GM12878 (cell line): ENCODE measurements at regions not wholly inside any gene's neighbourhood (a gene's known extent, or its start where the extent isn't known, plus 50 kb on each side); places are given as distances from the start of the nearest gene placed in this dataset.
A peak's percentile ranks its signal among the peaks of the same experiment; 100 is the strongest.

Experiments
- ATF2 ChIP-seq: IDR thresholded peaks from 2 replicates; pipeline ENCODE4 v1.6.1; 2012; ENCODE audit warnings: low read length, inconsistent platforms
- BMI1 ChIP-seq: fragments of 450-650 bp; IDR thresholded peaks from 2 replicates; pipeline ENCODE4 v1.6.1; 2016; ENCODE audit warnings: mild to moderate bottlenecking, moderate library complexity, borderline replicate concordance
- CBX3 ChIP-seq: fragments of 200-600 bp; sonication (generic); IDR thresholded peaks from 2 replicates; pipeline ENCODE4 v1.6.1; 2016; ENCODE audit warnings: low read depth, borderline replicate concordance
- DPF2 ChIP-seq: fragments of 450-650 bp; IDR thresholded peaks from 2 replicates; pipeline ENCODE4 v1.6.1; 2017; ENCODE audit warnings: mild to moderate bottlenecking
- E2F4 ChIP-seq: IDR thresholded peaks from 2 replicates; pipeline ENCODE4 v1.6.1; 2012; ENCODE audit warnings: low read depth, low read length, improper control_type of control experiment
- EGR1 ChIP-seq, 2 experiments: IDR thresholded peaks; 1 replicate in 1 of 2; 2 replicates in 1 of 2; pipeline ENCODE4 v1.6.1; 2011 to 2012; ENCODE audit warnings: low read depth in 2 of 2, low read length in 2 of 2, borderline replicate concordance in 1 of 2, mild to moderate bottlenecking in 1 of 2, moderate library complexity in 1 of 2
- ETV6 ChIP-seq, 2 experiments: fragments of 450-650 bp in 1 of 2; IDR thresholded peaks in 1 of 2; conservative IDR thresholded peaks in 1 of 2; 2 replicates each; pipeline ENCODE4 v1.6.1; 2014; ENCODE audit warnings: antibody characterized with exemption in 1 of 2, borderline replicate concordance in 1 of 2, low read depth in 1 of 2, mild to moderate bottlenecking in 1 of 2, moderate library complexity in 1 of 2
- HCFC1 ChIP-seq: fragments of 150-350 bp; IDR thresholded peaks from 2 replicates; pipeline ENCODE4 v1.6.1; 2014; ENCODE audit warnings: low read length
- IRF3 ChIP-seq: fragments of 450-650 bp; IDR thresholded peaks from 2 replicates; pipeline ENCODE4 v1.6.1; 2014; ENCODE audit warnings: mild to moderate bottlenecking
- MLLT1 ChIP-seq: fragments of 450-650 bp; IDR thresholded peaks from 2 replicates; pipeline ENCODE4 v1.6.1; 2016; ENCODE audit warnings: mild to moderate bottlenecking
- NFYA ChIP-seq: IDR thresholded peaks from 2 replicates; pipeline ENCODE4 v1.6.1; 2011; ENCODE audit warnings: low read depth, mild to moderate bottlenecking, low read length, improper control_type of control experiment, borderline replicate concordance
- RB1 ChIP-seq: fragments of 450-650 bp; formaldehyde crosslinking; IDR thresholded peaks from 2 replicates; pipeline ENCODE4 v1.6.1; 2017; ENCODE audit warnings: mild to moderate bottlenecking, borderline replicate concordance
- RELB ChIP-seq: fragments of 450-650 bp; IDR thresholded peaks from 2 replicates; pipeline ENCODE4 v1.6.1; 2017; ENCODE audit warnings: low read depth, mild to moderate bottlenecking, moderate library complexity
- RUNX3 ChIP-seq: IDR thresholded peaks from 2 replicates; pipeline ENCODE4 v1.6.1; 2012; ENCODE audit warnings: low read length, inconsistent platforms
- SMC3 ChIP-seq: IDR thresholded peaks from 2 replicates; pipeline ENCODE4 v1.6.1; 2011; ENCODE audit warnings: low read length, improper control_type of control experiment, borderline replicate concordance
- SREBF1 ChIP-seq: IDR thresholded peaks from 2 replicates; pipeline ENCODE4 v1.6.1; 2012; ENCODE audit warnings: mild to moderate bottlenecking, low read length
- TAF1 ChIP-seq: IDR thresholded peaks from 2 replicates; pipeline ENCODE4 v1.6.1; 2011; ENCODE audit warnings: mild to moderate bottlenecking, low read depth, low read length, borderline replicate concordance
- TCF12 ChIP-seq: IDR thresholded peaks from 2 replicates; pipeline ENCODE4 v1.6.1; 2011; ENCODE audit warnings: low read depth, mild to moderate bottlenecking, low read length
- ZNF217 ChIP-seq: fragments of 450-650 bp; IDR thresholded peaks from 2 replicates; pipeline ENCODE4 v1.6.1; 2017; ENCODE audit warnings: antibody characterized with exemption, mild to moderate bottlenecking
- ZNF24 ChIP-seq: fragments of 450-650 bp; IDR thresholded peaks from 2 replicates; pipeline ENCODE4 v1.6.1; 2017; ENCODE audit warnings: antibody characterized with exemption, mild to moderate bottlenecking
- ZNF687 ChIP-seq: fragments of 450-650 bp; IDR thresholded peaks from 2 replicates; pipeline ENCODE4 v1.6.1; 2017; ENCODE audit warnings: mild to moderate bottlenecking, moderate library complexity

- TF ChIP-seq ETV6 (conservative IDR thresholded peaks at IDR 0.05 in 1 of 2, IDR thresholded peaks at IDR 0.05 in 1 of 2; ENCODE audit: borderline replicate concordance in 1 of 2, low read depth in 1 of 2) (no peak), ZNF24 (no peak), DPF2 (0 out of 2 replicates have a peak, but pooled peaks have one; percentile 27), NFYA (no peak), RELB (no peak), SREBF1 (no peak), MLLT1 (no peak), ZNF687 (no peak), CBX3 (no peak), ATF2 (no peak), ZNF217 (no peak), TCF12 (0 out of 2 replicates have a peak, but pooled peaks have one; percentile 38), E2F4 (no peak), TAF1 (no peak), SMC3 (no peak), RUNX3 (peak; percentile 6; the same call in 1 of the 2 replicates), HCFC1 (no peak), EGR1 (IDR thresholded peaks at IDR 0.05; ENCODE audit: borderline replicate concordance in 1 of 2, low read depth in 2 of 2, low read length in 2 of 2) (0 out of 3 replicates have a peak, but pooled peaks of 1 of the 2 experiments have one; percentile 16), BMI1 (no peak), IRF3 (no peak), RB1 (no peak)
Observed at GRCh38 chr2:30310955-30311354, 79.6 kb downstream of the LBH start (continued).
